HG03097 (cell line): ENCODE measurements at regions not wholly inside any gene's neighbourhood (a gene's known extent, or its start where the extent isn't known, plus 50 kb on each side); places are given as distances from the start of the nearest gene placed in this dataset.

Source experiments
- ATAC-seq: cut with Tn5 transposase; IDR thresholded peaks from one replicate; pipeline ENCODE4 v1.9.1; 2021; ENCODE audit not compliant: unreplicated experiment, low FRiP score

GRCh38 chr1:170310014-170310405 lies 164.3 kb downstream of the NTMT2 start:
- ATAC-seq: no peak

GRCh38 chr1:170310951-170311350 lies 165.2 kb downstream of the NTMT2 start:
- no peak for ATAC-seq

- no peak for ATAC-seq
Measured at GRCh38 chr1:170313306-170313705, 167.5 kb downstream of the NTMT2 start.

- no peak for ATAC-seq
Measured at GRCh38 chr1:170316270-170316669, 170.5 kb downstream of the NTMT2 start.

GRCh38 chr1:170318141-170318540 lies 172.4 kb downstream of the NTMT2 start:
- no peak for ATAC-seq

DNA sequence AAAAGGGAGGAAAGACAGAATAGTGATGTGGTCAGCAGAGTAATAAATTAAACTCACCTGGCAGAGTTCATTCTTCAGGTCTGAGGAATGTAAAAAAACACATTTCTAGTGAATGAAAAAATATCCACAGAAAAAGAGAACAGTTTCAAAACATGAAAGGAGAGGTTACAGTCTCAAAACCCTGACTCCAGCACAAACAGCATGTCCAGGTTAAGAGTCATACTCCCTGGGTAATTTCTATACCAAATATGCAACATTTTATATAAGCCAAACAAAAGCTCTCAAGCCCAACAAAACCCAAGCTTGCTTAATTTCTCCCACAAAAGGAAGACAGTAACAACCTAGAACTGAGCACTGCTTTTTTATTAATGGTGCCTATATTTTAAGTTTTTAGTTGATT lies 173.0 kb downstream of the NTMT2 start:
- ATAC-seq: no peak

DNA sequence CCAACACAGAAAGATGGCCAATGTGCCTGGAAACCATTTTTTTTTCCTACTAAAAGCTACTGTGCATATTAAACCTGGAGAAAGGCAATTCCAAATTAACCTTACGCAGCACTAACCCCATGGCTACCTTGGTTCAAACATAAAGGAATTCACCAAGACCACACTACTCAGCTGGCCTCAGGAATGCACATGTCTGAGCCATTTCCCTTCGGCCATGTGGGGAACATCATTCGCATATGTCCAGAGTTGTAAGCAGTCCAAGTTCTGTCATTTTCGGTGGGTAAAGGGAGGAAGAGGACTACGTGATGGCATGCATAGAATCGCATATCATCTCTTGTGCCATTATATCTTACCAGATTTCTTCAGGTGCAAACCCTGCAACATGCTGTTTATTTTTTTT lies 175.4 kb downstream of the NTMT2 start:
- ATAC-seq: no peak

- ATAC-seq: no peak
Measured at GRCh38 chr1:170326186-170326585, 180.4 kb downstream of the NTMT2 start.

DNA sequence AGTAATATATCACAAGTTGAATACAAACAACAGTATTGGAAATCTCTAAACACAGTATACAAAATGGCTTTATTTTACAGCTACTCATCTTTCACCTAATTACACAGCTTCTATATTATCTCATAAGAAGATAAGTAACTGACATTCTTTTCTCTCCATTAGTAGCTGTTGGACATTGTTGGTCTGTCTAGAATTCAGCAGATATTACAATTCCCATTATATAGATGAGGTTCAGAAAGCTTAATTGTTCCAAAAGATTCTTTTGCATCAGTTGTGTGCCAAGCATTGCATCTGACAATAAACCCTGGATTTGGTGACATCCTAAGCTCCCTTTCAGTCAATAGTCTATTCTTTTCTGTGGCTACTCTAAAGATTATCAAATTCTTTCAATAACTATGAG lies 187.0 kb downstream of the NTMT2 start:
- ATAC-seq: no peak

- no peak for ATAC-seq
Measured at GRCh38 chr1:170337413-170337994, 191.7 kb downstream of the NTMT2 start.

DNA sequence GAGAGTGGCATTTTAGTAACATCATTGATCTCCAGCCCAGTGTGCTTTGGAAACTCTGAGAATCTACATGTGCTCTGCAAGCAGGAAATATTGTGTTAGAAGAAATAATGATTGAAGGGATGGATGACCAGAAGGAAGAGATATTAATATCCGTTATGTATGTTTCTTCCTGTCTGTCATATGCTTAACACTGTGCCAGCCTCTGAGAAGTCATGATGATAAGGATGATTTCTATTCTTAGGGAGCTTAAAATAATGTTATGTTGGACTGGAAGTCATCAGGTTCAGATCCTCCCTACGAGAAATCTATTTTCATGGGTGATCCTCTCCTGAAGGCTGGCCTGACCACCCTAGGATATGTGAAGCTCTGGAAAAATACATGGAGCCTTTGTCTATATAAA lies 192.4 kb upstream of the GORAB start:
- ATAC-seq: no peak

GRCh38 chr1:170340308-170340707 lies 191.7 kb upstream of the GORAB start:
- ATAC-seq: no peak

DNA sequence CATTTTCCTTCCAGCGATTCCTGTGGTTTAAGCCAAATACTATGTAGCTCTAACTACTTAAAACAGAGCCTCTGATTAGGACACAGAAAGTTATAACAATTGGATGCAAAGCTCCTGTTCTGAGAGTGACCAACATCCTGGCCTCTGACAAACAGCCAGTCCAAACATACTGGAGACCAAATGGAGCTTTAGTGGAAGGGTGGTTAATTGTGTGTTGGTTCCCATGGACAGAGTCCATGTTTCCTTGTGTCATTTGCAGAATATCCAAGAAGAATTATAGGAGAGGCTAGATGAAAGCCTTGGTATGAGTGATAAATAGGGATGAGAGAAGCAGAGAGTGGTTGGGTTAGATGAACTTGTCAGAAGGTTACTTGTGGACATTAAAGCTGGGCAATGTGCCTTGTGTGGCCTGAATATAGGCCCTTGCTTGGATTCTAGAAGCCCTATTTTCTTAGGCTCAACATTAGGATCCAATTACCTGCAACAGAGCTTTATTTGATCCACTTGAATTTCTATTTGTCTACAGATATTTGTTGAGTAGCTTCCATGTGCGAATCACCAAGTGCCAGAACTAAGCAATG lies 180.5 kb upstream of the GORAB start:
- ATAC-seq: no peak

GRCh38 chr1:170354246-170354645 lies 177.7 kb upstream of the GORAB start:
- ATAC-seq: no peak

DNA sequence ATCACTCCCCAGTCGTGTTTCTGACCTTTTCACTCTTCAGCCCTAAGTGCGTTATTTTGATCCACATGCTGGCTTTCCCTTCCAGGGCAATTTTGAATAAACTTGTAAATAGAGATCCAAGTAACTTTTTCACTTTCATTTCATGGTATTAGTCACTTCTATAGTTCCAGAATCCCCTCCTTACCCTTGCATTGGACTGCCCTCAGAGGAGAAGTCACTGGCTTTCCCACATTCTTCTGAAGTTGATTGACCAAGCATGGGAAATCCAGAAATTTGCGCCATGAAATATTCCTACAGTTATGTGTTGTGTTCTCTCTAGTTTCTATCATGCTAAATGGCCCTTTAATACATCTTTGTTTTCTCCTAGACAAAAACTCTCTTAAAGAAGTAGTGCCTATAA lies 177.3 kb upstream of the GORAB start:
- no peak for ATAC-seq

- ATAC-seq: no peak
Measured at GRCh38 chr1:170355267-170355801, 176.6 kb upstream of the GORAB start.

DNA sequence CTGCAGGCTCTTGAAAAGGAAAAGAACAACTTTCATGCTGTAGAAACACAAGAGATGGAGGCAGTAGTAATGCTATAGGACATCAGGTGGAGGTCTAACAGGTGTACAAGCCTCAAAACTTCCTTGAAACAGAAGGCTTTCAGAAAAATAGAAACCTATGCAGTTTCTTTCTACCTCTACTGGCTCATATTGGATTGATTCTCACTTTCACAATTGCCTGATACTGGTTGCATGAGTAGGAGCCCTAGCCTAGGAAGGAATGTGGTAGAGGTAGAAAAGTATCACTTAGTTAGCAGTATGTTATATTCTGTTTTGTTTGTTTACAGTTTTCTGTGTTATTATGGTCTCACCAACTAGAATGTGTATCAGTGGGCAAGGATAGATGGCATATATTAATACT lies 175.4 kb upstream of the GORAB start:
- ATAC-seq: no peak

- ATAC-seq: no peak
Measured at GRCh38 chr1:170357750-170358149, 174.2 kb upstream of the GORAB start.

GRCh38 chr1:170360601-170361000 lies 171.4 kb upstream of the GORAB start:
- ATAC-seq: no peak

GRCh38 chr1:170365331-170365730 lies 166.6 kb upstream of the GORAB start:
- ATAC-seq: no peak

GRCh38 chr1:170366980-170367379 lies 165.0 kb upstream of the GORAB start:
- no peak for ATAC-seq

GRCh38 chr1:170367615-170368014 lies 164.4 kb upstream of the GORAB start:
- ATAC-seq: no peak

DNA sequence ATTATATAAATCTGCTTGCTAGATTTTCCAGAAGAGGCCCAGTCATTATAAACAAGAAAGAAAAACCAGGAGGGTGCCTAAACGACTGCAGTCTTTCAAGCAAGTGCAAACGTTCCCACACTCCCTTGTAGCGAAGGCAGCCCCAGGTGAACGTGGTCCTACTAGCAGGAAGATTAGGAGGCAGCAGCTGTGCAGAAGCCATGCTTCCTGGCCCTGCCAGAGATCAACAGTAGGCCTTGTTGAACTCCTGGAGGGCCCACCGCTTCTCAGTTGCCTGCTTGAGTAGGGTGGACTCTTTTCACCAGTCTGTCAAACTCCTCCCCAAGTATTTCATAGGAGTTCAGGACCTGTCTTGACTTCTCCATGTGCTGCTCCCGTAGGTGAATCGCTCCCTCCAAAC lies 163.0 kb upstream of the GORAB start:
- ATAC-seq: no peak
